RWPE1 (cell line): ENCODE measurements at regions not wholly inside any gene's neighbourhood (a gene's known extent, or its start where the extent isn't known, plus 50 kb on each side); places are given as distances from the start of the nearest gene placed in this dataset.

Source experiments
- CTCF ChIA-PET: fragments of 350-600 bp; sonication (Branson Sonifier 250); formaldehyde crosslinking; extraction: SDS; loops from one replicate; lab custom pipeline; 2021; lab: Yijun Ruan, JAX
- POLR2A ChIA-PET: fragments of 400-600 bp; formaldehyde crosslinking; extraction: SDS; loops from one replicate; lab custom pipeline; 2020; ENCODE audit warnings: antibody characterized with exemption; ENCODE audit not compliant: low non-redundant PET; lab: Yijun Ruan, JAX
- DNase-seq: peaks from one replicate; pipeline ENCODE4 v3.0.0; 2012; ENCODE audit warnings: low spot score
- H3K27ac ChIP-seq: fragments of 450-650 bp; 2 replicates; pipeline ENCODE4 v1.5.1; 2017
- CTCF ChIP-seq: fragments of 450-650 bp; conservative IDR thresholded peaks from 2 replicates; pipeline ENCODE4 v1.5.1; 2017; ENCODE audit warnings: low read depth, mild to moderate bottlenecking

- POLR2A ChIA-PET: no interaction called here
- TF ChIP-seq CTCF: peak; percentile 37
- H3K27ac ChIP-seq: no peak overlapping the region
These were observed 317.2 kb downstream of the DEPDC1B start for GRCh38 chr5:60382716-60383115.

DNA sequence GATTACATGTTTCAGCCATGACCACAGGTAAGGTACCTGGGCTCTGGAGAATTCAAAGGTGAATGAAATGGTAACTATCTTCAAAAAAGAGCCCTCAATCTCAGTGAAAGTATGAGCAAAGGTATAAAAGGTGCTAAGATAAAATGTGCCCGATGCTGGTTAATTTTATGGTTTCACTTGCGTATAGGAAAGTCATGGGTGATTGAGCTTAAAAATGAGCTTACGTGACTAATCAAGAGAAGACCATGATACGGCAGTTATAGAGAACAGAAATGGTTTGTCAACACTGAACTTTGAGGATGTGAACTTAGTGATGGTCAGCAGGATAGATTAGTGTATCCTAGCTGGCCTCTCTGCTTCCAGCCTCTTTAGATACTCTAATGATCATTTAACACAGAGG, 320.1 kb downstream of the DEPDC1B start:
- no peak for DNase-seq
- H3K27ac ChIP-seq: no peak overlapping the region
- TF ChIP-seq CTCF: no peak
- ChIA-PET CTCF (interaction anchor here (0.5 kb wide), 1 partner anchor 36 kb away, joined by 3 read pairs; no protein-coding TSS in a partner anchor), POLR2A (no interaction called here)

More at GRCh38 chr5:60382716-60383115, 317.2 kb downstream of the DEPDC1B start:
- CTCF ChIA-PET: interaction anchor here (0.6 to 0.8 kb wide), 3 partner anchors 88 to 1181 kb away, joined by 3 to 5 read pairs (median 3); no protein-coding TSS in a partner anchor
- DNase-seq: peak; percentile 53

GRCh38 chr5:60377826-60378225, 322.1 kb downstream of the DEPDC1B start:
- DNase-seq: no peak
- TF ChIP-seq CTCF: no peak
- CTCF ChIA-PET: no interaction called here
- no peak overlapping the region for H3K27ac ChIP-seq
- POLR2A ChIA-PET: no interaction called here

DNA sequence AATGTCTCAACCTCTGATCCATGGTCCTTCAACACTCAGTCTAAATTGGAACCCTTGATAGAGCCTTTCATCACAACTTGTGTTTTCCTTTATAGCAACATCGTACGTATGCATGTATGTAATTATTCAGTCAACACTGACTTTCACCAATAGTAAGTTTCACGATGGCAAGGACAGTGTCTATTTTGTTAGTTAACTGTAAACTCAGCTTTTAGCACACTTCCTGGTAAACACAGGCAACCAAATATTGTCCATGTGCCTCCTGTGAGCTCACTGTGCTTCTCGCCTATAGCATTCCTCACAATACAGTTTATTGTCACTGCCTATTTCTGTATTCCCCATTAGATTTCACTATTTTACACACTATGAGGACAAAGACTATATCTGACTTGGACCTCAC, 323.1 kb downstream of the DEPDC1B start:
- DNase-seq: no peak
- no peak overlapping the region for H3K27ac ChIP-seq
- ChIA-PET CTCF (no interaction called here), POLR2A (no interaction called here)
- TF ChIP-seq CTCF: no peak

- CTCF ChIA-PET: interaction anchor here (0.7 kb wide), 1 partner anchor 13 kb away, joined by 3 read pairs; no protein-coding TSS in a partner anchor
- DNase-seq: no peak
- H3K27ac ChIP-seq: no peak overlapping the region
- POLR2A ChIA-PET: no interaction called here
- TF ChIP-seq CTCF: no peak
These were observed 325.6 kb downstream of the DEPDC1B start for GRCh38 chr5:60374409-60374808.

GRCh38 chr5:60372786-60373185, 327.2 kb downstream of the DEPDC1B start:
- no peak for TF ChIP-seq CTCF
- no peak overlapping the region for H3K27ac ChIP-seq
- ChIA-PET CTCF (interaction anchor here (0.7 kb wide), 1 partner anchor 1003 kb away, joined by 3 read pairs; no protein-coding TSS in a partner anchor), POLR2A (no interaction called here)
- DNase-seq: no peak
